A549 (cell line): ENCODE measurements at regions not wholly inside any gene's neighbourhood (a gene's known extent, or its start where the extent isn't known, plus 50 kb on each side); places are given as distances from the start of the nearest gene placed in this dataset.

Source experiments
- ATAC-seq, 2 experiments: fragments of 200-7000 bp in 1 of 2; fragments of >200 bp in 1 of 2; cut with Nextera tagmentation in 1 of 2; cut with Tn5 transposase in 1 of 2; 3 replicates each; pipeline versions ENCODE4 v1.8.0 to v1.9.1; 2018 to 2020; ENCODE audit warnings: mild to moderate bottlenecking in 1 of 2, moderate library complexity in 1 of 2
- CTCF ChIA-PET: fragments of 300-600 bp; sonication (Branson Sonifier 250); formaldehyde crosslinking; extraction: SDS; loops from one replicate; lab custom pipeline; 2021; ENCODE audit warnings: antibody characterized with exemption, inconsistent platforms; lab: Yijun Ruan, JAX
- POLR2A ChIA-PET: fragments of 350-600 bp; formaldehyde crosslinking; extraction: SDS; loops from one replicate; lab custom pipeline; 2021; ENCODE audit warnings: antibody characterized with exemption, inconsistent platforms; lab: Yijun Ruan, JAX
- DNase-seq, 2 experiments: peaks; one replicate each; pipeline versions ENCODE4 v3.0.0 to v3.0.0-alpha.2; 2011 to 2016; ENCODE audit warnings: low read depth in 1 of 2, low spot score in 1 of 2
- FAIRE-seq: peaks from 2 replicates; lab custom pipeline; 2011; peaks lifted over from hg19 to GRCh38; lab: Jason Lieb, UNC
- H3K27ac ChIP-seq, 2 experiments: fragments of >200 bp; sonication (Bioruptor Twin); formaldehyde crosslinking; 3 replicates each; pipeline ENCODE4 v1.5.1; 2016 to 2017
- H3K4me1 ChIP-seq: fragments of >200 bp; sonication (Bioruptor Twin); formaldehyde crosslinking; 3 replicates; pipeline ENCODE4 v1.6.1; 2016
- H3K4me2 ChIP-seq: fragments of >200 bp; sonication (Bioruptor Twin); formaldehyde crosslinking; 3 replicates; pipeline ENCODE4 v1.6.1; 2016
- H3K4me3 ChIP-seq: fragments of >200 bp; sonication (Bioruptor Twin); formaldehyde crosslinking; 3 replicates; pipeline ENCODE4 v1.5.1; 2016
- H3K9me3 ChIP-seq: fragments of >200 bp; sonication (Bioruptor Twin); formaldehyde crosslinking; 3 replicates; pipeline ENCODE4 v1.6.1; 2016
- BHLHE40 ChIP-seq: IDR thresholded peaks from 2 replicates; pipeline ENCODE4 v1.6.1; 2012; ENCODE audit warnings: low read depth, low read length, inconsistent platforms
- CBX8 ChIP-seq: fragments of 200-600 bp; sonication (generic); IDR thresholded peaks from 2 replicates; pipeline ENCODE4 v1.6.1; 2016
- CHD2 ChIP-seq: fragments of 150-350 bp; IDR thresholded peaks from 2 replicates; pipeline ENCODE4 v1.6.1; 2014; ENCODE audit warnings: low read length; ENCODE audit not compliant: partially characterized antibody
- CHD4 ChIP-seq: fragments of 200-600 bp; sonication (generic); IDR thresholded peaks from 2 replicates; pipeline ENCODE4 v1.6.1; 2016; ENCODE audit warnings: antibody characterized with exemption, mild to moderate bottlenecking, borderline replicate concordance
- EHF ChIP-seq: fragments of 250-450 bp; sonication (Bioruptor Pico); IDR thresholded peaks from 2 replicates; pipeline ENCODE4 v1.5.0; 2020; ENCODE audit warnings: mild to moderate bottlenecking
- EHMT2 ChIP-seq: fragments of 200-600 bp; sonication (generic); IDR thresholded peaks from 2 replicates; pipeline ENCODE4 v1.6.1; 2016; ENCODE audit warnings: antibody characterized with exemption, low read depth, mild to moderate bottlenecking, moderate library complexity
- FOSB ChIP-seq: fragments of 250-450 bp; sonication (Bioruptor Pico); IDR thresholded peaks from 2 replicates; pipeline ENCODE4 v1.5.0; 2020; ENCODE audit warnings: mild to moderate bottlenecking, moderate library complexity
- FOXS1 ChIP-seq: fragments of 250-450 bp; sonication (Bioruptor Pico); IDR thresholded peaks from 2 replicates; pipeline ENCODE4 v1.5.0; 2020; ENCODE audit warnings: mild to moderate bottlenecking, moderate library complexity
- HDAC2 ChIP-seq: fragments of 200-600 bp; sonication (generic); IDR thresholded peaks from 2 replicates; pipeline ENCODE4 v1.6.1; 2016
- HEYL ChIP-seq: fragments of 250-450 bp; sonication (Bioruptor Pico); IDR thresholded peaks from 2 replicates; pipeline ENCODE4 v1.8.0; 2021; ENCODE audit warnings: mild to moderate bottlenecking, moderate library complexity
- HOXB13 ChIP-seq: fragments of 250-450 bp; sonication (Bioruptor Pico); IDR thresholded peaks from 2 replicates; pipeline ENCODE4 v1.5.0; 2020; ENCODE audit warnings: low read depth, mild to moderate bottlenecking, moderate library complexity
- KDM1A ChIP-seq: fragments of 200-600 bp; sonication (generic); IDR thresholded peaks from 2 replicates; pipeline ENCODE4 v1.6.1; 2016; ENCODE audit warnings: low read depth, mild to moderate bottlenecking
- NFE2L2 ChIP-seq: fragments of 150-350 bp; conservative IDR thresholded peaks from 2 replicates; pipeline ENCODE4 v1.6.1; 2014; ENCODE audit warnings: low read length
- NR3C1 ChIP-seq: fragments of >200 bp; sonication (Bioruptor Twin); formaldehyde crosslinking; IDR thresholded peaks from 3 replicates; pipeline ENCODE4 v1.6.1; 2017
- POLR2A ChIP-seq: IDR thresholded peaks from 2 replicates; pipeline ENCODE4 v1.6.1; 2012; ENCODE audit warnings: mild to moderate bottlenecking, low read length
- RAD21 ChIP-seq, 2 experiments: fragments of >200 bp in 1 of 2; sonication (Bioruptor Twin) in 1 of 2; formaldehyde crosslinking in 1 of 2; IDR thresholded peaks in 1 of 2; conservative IDR thresholded peaks in 1 of 2; 2 replicates in 1 of 2; 3 replicates in 1 of 2; pipeline ENCODE4 v1.6.1; 2012 to 2018; ENCODE audit warnings: inconsistent platforms in 1 of 2
- RFX5 ChIP-seq: fragments of 450-650 bp; IDR thresholded peaks from 2 replicates; pipeline ENCODE4 v1.7.1; 2014; ENCODE audit warnings: antibody characterized with exemption, mild to moderate bottlenecking, moderate library complexity
- RNF2 ChIP-seq: fragments of 200-600 bp; sonication (generic); IDR thresholded peaks from 2 replicates; pipeline ENCODE4 v1.6.1; 2016; ENCODE audit warnings: low read depth, mild to moderate bottlenecking, antibody characterized with exemption, moderate library complexity, borderline replicate concordance
- SMC3 ChIP-seq: fragments of >200 bp; sonication (Bioruptor Twin); formaldehyde crosslinking; IDR thresholded peaks from 3 replicates; pipeline ENCODE4 v1.6.1; 2018; ENCODE audit warnings: inconsistent platforms
- SREBF2 ChIP-seq: fragments of 450-650 bp; IDR thresholded peaks from 2 replicates; pipeline ENCODE4 v1.6.1; 2014; ENCODE audit warnings: mild to moderate bottlenecking, moderate library complexity
- TFCP2L1 ChIP-seq: fragments of 250-450 bp; sonication (Bioruptor Pico); IDR thresholded peaks from 2 replicates; pipeline ENCODE4 v1.5.0; 2021; ENCODE audit warnings: mild to moderate bottlenecking
- TP53 ChIP-seq: fragments of 250-450 bp; sonication (Bioruptor Pico); IDR thresholded peaks from 2 replicates; pipeline ENCODE4 v1.5.0; 2021; ENCODE audit warnings: mild to moderate bottlenecking, moderate library complexity
- ZC3H11A ChIP-seq: fragments of 450-650 bp; IDR thresholded peaks from 2 replicates; pipeline ENCODE4 v1.6.1; 2014; ENCODE audit warnings: antibody characterized with exemption, mild to moderate bottlenecking
- ZNF302 ChIP-seq: fragments of 250-450 bp; sonication (Bioruptor Pico); IDR thresholded peaks from 2 replicates; pipeline ENCODE4 v1.9.0; 2021; ENCODE audit warnings: inconsistent platforms, mild to moderate bottlenecking, moderate library complexity
- ZSCAN20 ChIP-seq: fragments of 250-450 bp; sonication (Bioruptor Pico); IDR thresholded peaks from 2 replicates; pipeline ENCODE4 v1.8.0; 2022; ENCODE audit warnings: mild to moderate bottlenecking, moderate library complexity
- WGBS: methylation state at CpG from one replicate; pipeline ENCODE4 v1.1.6; 2017; ENCODE audit errors: missing lambda C conversion rate; 5-methylcytosine and 5-hydroxymethylcytosine counted together
- TF ChIP-seq, protein P1 (sequence below): fragments of 200-600 bp; sonication (generic); IDR thresholded peaks from 2 replicates; pipeline ENCODE4 v1.6.1; 2016; ENCODE audit warnings: antibody characterized with exemption, mild to moderate bottlenecking, moderate library complexity
- TF ChIP-seq, protein P2 (sequence below): IDR thresholded peaks from 2 replicates; pipeline ENCODE4 v1.6.1; 2012
- TF ChIP-seq, protein P3 (sequence below): fragments of 150-350 bp; IDR thresholded peaks from 2 replicates; pipeline ENCODE4 v1.6.1; 2014; ENCODE audit warnings: low read depth, mild to moderate bottlenecking, low read length
- TF ChIP-seq, protein P4 (sequence below): IDR thresholded peaks from 2 replicates; pipeline ENCODE4 v1.6.1; 2012; ENCODE audit warnings: low read depth, borderline replicate concordance
- TF ChIP-seq, protein P5 (sequence below): fragments of >200 bp; sonication (Bioruptor Twin); formaldehyde crosslinking; IDR thresholded peaks from 3 replicates; pipeline ENCODE4 v1.6.1; 2016

DNA sequence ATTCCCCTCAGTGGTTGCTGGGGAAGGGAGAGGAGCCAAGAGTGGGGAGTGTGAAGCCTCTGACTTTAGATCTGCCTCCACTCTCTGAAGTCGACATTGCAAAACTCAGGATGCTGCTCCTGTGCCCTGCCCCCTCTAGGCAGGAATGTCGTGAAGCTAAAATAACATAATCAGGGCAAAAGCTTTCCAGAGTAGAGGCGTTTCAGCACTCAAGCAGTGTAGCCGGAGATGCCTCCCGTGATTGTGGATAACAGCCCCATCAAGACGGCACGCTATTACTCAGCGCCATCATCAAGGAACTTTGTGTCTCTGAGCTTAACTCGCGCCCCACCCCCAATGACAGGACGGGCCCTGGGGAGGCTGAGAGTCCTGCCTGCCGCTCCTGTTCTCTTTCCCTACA, 60.0 kb downstream of the FBXO2 start:
- no peak overlapping the region for H3K4me3 ChIP-seq
- peak; percentile 49 to 69; a peak in 4 of 6 replicates for ATAC-seq
- no peak for TF ChIP-seq NR3C1
- TF ChIP-seq RAD21 (conservative IDR thresholded peaks at IDR 0.05 in 1 of 2, IDR thresholded peaks at IDR 0.05 in 1 of 2): no peak
- no peak for TF ChIP-seq KDM1A
- TF ChIP-seq RFX5: no peak
- TF ChIP-seq HOXB13 (CRISPR knock-in tag): no peak
- no peak for TF ChIP-seq EHF (CRISPR knock-in tag)
- TF ChIP-seq EHMT2: no peak
- no peak for TF ChIP-seq CBX8
- TF ChIP-seq ZSCAN20 (CRISPR knock-in tag): no peak
- no peak for TF ChIP-seq FOSB (CRISPR knock-in tag)
- no peak for TF ChIP-seq HDAC2
- no peak for TF ChIP-seq TP53 (CRISPR knock-in tag)
- TF ChIP-seq BHLHE40: no peak
- TF ChIP-seq FOXS1 (CRISPR knock-in tag): no peak
- TF ChIP-seq, protein P1, sequence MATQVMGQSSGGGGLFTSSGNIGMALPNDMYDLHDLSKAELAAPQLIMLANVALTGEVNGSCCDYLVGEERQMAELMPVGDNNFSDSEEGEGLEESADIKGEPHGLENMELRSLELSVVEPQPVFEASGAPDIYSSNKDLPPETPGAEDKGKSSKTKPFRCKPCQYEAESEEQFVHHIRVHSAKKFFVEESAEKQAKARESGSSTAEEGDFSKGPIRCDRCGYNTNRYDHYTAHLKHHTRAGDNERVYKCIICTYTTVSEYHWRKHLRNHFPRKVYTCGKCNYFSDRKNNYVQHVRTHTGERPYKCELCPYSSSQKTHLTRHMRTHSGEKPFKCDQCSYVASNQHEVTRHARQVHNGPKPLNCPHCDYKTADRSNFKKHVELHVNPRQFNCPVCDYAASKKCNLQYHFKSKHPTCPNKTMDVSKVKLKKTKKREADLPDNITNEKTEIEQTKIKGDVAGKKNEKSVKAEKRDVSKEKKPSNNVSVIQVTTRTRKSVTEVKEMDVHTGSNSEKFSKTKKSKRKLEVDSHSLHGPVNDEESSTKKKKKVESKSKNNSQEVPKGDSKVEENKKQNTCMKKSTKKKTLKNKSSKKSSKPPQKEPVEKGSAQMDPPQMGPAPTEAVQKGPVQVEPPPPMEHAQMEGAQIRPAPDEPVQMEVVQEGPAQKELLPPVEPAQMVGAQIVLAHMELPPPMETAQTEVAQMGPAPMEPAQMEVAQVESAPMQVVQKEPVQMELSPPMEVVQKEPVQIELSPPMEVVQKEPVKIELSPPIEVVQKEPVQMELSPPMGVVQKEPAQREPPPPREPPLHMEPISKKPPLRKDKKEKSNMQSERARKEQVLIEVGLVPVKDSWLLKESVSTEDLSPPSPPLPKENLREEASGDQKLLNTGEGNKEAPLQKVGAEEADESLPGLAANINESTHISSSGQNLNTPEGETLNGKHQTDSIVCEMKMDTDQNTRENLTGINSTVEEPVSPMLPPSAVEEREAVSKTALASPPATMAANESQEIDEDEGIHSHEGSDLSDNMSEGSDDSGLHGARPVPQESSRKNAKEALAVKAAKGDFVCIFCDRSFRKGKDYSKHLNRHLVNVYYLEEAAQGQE: no peak
- TF ChIP-seq, protein P2, sequence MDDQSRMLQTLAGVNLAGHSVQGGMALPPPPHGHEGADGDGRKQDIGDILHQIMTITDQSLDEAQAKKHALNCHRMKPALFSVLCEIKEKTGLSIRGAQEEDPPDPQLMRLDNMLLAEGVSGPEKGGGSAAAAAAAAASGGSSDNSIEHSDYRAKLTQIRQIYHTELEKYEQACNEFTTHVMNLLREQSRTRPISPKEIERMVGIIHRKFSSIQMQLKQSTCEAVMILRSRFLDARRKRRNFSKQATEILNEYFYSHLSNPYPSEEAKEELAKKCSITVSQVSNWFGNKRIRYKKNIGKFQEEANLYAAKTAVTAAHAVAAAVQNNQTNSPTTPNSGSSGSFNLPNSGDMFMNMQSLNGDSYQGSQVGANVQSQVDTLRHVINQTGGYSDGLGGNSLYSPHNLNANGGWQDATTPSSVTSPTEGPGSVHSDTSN: no peak
- no peak for TF ChIP-seq SREBF2
- no peak for TF ChIP-seq NFE2L2
- TF ChIP-seq, protein P3, sequence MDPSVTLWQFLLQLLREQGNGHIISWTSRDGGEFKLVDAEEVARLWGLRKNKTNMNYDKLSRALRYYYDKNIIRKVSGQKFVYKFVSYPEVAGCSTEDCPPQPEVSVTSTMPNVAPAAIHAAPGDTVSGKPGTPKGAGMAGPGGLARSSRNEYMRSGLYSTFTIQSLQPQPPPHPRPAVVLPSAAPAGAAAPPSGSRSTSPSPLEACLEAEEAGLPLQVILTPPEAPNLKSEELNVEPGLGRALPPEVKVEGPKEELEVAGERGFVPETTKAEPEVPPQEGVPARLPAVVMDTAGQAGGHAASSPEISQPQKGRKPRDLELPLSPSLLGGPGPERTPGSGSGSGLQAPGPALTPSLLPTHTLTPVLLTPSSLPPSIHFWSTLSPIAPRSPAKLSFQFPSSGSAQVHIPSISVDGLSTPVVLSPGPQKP: no peak
- no peak for TF ChIP-seq ZC3H11A
- no peaks in the 10 kb centered on the region for H3K9me3 ChIP-seq
- H3K4me1 ChIP-seq: no peaks in the 10 kb centered on the region
- 17% methylated on average over 11 of the region's 12 CpGs for WGBS
- H3K27ac ChIP-seq: no peak overlapping the region
- no peak for FAIRE-seq
- ChIA-PET CTCF (no interaction called here), POLR2A (no interaction called here)
- peak overlapping the region; percentile 28; the same call in 1 of the 3 replicates for H3K4me2 ChIP-seq
- peak in 1 of 2 experiments; percentile 7 for DNase-seq

DNA sequence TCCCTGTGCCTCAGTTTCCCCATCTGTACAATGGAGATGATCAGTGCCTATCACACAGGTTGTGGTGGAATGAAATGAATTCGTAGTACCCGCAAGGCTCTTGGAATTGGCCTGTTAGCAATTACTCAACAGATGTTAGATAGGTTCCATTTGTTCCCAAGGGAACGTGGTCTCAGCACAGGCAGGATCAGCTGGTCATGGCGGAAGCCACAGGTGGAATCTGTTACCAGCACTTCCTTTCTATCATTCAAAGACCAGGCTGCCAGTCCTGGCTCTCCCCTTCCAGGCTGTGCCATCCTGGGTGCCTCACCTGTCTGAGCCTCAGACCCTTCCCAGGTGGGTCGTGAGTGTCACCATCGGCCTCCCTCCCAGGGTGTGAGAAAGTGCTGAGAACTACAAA, 61.5 kb downstream of the FBXO2 start:
- CTCF ChIA-PET: no interaction called here
- TF ChIP-seq HEYL (CRISPR knock-in tag) (no peak), RNF2 (no peak), CHD4 (no peak), TFCP2L1 (CRISPR knock-in tag) (no peak), SMC3 (no peak), CHD2 (no peak), POLR2A (no peak), ZNF302 (CRISPR knock-in tag) (no peak)
- TF ChIP-seq, protein P4, sequence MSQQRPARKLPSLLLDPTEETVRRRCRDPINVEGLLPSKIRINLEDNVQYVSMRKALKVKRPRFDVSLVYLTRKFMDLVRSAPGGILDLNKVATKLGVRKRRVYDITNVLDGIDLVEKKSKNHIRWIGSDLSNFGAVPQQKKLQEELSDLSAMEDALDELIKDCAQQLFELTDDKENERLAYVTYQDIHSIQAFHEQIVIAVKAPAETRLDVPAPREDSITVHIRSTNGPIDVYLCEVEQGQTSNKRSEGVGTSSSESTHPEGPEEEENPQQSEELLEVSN: no peak
- TF ChIP-seq, protein P5, sequence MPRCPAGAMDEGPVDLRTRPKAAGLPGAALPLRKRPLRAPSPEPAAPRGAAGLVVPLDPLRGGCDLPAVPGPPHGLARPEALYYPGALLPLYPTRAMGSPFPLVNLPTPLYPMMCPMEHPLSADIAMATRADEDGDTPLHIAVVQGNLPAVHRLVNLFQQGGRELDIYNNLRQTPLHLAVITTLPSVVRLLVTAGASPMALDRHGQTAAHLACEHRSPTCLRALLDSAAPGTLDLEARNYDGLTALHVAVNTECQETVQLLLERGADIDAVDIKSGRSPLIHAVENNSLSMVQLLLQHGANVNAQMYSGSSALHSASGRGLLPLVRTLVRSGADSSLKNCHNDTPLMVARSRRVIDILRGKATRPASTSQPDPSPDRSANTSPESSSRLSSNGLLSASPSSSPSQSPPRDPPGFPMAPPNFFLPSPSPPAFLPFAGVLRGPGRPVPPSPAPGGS: no peak
- TF ChIP-seq, protein P1: no peak

More for the DNA sequence above, 61.5 kb downstream of the FBXO2 start:
- DNase-seq (no peak), ATAC-seq (no peak), FAIRE-seq (no peak)
- no peaks in the 10 kb centered on the region for H3K9me3 ChIP-seq
- no peak overlapping the region for H3K27ac ChIP-seq
- H3K4me2 ChIP-seq: no peak overlapping the region
- WGBS: 18% methylated on average over 6 of the region's 6 CpGs
- no peak overlapping the region for H3K4me3 ChIP-seq
- POLR2A ChIA-PET: no interaction called here
- H3K4me1 ChIP-seq: no peaks in the 10 kb centered on the region
